Keratinocyte (primary cell): ENCODE measurements at regions not wholly inside any gene's neighbourhood (a gene's known extent, or its start where the extent isn't known, plus 50 kb on each side); places are given as distances from the start of the nearest gene placed in this dataset.

Experiments
- EZH2 ChIP-seq: IDR thresholded peaks from one replicate; pipeline ENCODE4 v1.6.1; 2012; ENCODE audit warnings: inconsistent platforms, mild to moderate bottlenecking, low read length, moderate library complexity
- TF ChIP-seq, protein P1 (sequence below), 3 experiments: IDR thresholded peaks in 1 of 3; conservative IDR thresholded peaks in 1 of 3; optimal IDR thresholded peaks in 1 of 3; 2 replicates in 2 of 3; 3 replicates in 1 of 3; pipeline versions ENCODE3 to v1.5.1; 2011; ENCODE audit warnings: low read length in 3 of 3, mild to moderate bottlenecking in 3 of 3, moderate library complexity in 2 of 3, control low read depth in 1 of 3, inconsistent platforms in 1 of 3; ENCODE audit not compliant: insufficient read depth in 2 of 3; ENCODE audit errors: extremely low read depth in 1 of 3

DNA sequence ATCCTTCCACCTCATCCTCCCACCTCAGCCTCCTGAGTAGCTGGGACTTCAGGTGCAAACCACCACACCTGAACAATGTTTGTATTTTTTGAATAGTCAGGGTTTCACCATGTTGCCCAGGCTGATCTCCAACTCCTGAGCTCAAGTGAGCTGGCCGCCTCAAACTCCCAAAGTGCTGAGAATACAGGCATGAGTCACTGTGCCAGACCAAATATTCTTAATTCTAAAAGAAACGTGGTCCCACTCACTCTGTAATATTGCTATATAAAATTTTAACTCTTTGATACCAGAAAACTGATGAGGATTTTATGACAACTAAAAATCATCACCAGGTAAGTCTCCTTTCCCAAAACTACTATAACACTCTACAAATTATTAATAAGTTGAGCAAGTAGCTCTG lies 716.8 kb upstream of the GJE1 start:
- TF ChIP-seq, protein P1, sequence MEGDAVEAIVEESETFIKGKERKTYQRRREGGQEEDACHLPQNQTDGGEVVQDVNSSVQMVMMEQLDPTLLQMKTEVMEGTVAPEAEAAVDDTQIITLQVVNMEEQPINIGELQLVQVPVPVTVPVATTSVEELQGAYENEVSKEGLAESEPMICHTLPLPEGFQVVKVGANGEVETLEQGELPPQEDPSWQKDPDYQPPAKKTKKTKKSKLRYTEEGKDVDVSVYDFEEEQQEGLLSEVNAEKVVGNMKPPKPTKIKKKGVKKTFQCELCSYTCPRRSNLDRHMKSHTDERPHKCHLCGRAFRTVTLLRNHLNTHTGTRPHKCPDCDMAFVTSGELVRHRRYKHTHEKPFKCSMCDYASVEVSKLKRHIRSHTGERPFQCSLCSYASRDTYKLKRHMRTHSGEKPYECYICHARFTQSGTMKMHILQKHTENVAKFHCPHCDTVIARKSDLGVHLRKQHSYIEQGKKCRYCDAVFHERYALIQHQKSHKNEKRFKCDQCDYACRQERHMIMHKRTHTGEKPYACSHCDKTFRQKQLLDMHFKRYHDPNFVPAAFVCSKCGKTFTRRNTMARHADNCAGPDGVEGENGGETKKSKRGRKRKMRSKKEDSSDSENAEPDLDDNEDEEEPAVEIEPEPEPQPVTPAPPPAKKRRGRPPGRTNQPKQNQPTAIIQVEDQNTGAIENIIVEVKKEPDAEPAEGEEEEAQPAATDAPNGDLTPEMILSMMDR (optimal IDR thresholded peaks at IDR 0.05 in 1 of 3, IDR thresholded peaks at IDR 0.05 in 1 of 3, conservative IDR thresholded peaks at IDR 0.05 in 1 of 3; ENCODE audit: extremely low read depth in 1 of 3, insufficient read depth in 2 of 3, low read length in 3 of 3): no peak
- TF ChIP-seq EZH2: no peak
